ENCODE measurements at regions not wholly inside any gene's neighbourhood (a gene's known extent, or its start where the extent isn't known, plus 50 kb on each side); places are given as distances from the start of the nearest gene placed in this dataset.
"Not testable (repeated sequence)": the region's sequence is repeated elsewhere in the genome, so short reads cannot be mapped to it uniquely, and the experiment has no call there.

DNA sequence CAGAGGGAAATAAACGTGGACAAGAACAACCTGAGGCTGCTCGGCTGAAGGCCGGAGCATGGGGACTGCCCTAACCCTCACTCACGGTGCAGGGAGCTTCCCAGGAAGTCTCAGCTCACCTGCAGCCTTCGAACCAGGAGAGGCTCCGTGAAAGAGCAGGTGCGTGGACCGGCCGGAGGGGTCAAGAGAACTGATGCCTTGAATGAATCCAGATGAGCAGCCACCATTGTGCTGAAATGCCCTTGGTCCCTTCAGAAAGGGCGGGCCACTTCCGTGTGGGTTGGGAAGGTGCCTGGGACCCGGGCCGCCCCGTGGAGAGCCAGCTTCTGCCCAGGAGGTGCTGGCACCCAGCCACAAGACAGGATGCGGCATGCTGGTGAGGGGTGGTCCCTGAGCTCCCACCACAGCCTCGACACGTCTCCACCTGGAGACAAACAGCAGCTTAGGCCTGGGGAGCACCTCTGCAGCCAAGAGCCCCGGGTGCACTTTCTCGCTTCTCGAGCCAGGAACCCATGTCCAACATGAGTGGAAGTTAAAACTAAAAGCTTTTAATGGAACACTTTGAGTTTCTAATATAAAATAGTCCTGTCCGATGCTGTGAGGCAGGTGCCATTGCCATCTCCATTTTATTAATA, 83.5 kb downstream of the TTLL2 start:
- DNase-seq = no peak

DNA sequence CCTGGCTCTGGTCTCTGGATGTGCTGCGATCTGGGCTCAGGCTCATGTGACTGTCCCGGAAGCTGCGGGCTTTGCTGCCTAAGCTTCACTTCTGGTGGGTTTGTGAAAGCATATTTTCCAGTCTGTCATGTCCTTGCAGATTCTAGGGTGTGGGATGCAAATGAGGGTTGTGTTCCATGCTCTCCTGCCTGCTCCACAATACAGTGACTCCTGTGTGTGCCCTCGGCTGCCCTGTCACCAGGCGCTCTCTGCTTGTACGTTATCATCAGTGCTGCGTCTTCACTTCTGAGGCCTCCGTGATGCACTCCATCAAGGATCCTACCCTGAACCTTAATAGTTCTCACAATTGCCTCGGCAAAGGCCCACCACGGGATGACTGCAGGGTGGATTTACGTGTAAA, 84.2 kb downstream of the TTLL2 start:
- no peak for DNase-seq

DNA sequence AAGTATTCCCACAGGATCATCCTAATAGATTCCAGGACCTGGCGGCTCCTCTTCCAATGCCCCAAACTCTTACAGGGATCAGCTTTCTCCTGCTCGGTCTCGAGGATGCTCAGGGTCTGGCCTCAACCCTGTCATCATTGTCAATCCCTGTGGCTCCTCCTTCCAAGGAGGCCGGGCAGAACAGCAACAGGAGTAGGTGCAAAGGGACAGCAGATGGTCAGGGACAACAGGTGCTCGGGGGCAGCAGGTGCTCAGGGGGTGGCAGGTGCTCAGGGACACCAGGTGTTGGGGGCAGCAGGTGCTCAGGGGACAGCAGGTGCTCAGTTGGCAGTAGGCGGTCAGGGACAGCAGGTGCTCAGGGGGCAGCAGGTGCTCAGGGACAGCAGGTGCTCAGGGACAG, 84.8 kb downstream of the TTLL2 start:
- no peak for DNase-seq

DNA sequence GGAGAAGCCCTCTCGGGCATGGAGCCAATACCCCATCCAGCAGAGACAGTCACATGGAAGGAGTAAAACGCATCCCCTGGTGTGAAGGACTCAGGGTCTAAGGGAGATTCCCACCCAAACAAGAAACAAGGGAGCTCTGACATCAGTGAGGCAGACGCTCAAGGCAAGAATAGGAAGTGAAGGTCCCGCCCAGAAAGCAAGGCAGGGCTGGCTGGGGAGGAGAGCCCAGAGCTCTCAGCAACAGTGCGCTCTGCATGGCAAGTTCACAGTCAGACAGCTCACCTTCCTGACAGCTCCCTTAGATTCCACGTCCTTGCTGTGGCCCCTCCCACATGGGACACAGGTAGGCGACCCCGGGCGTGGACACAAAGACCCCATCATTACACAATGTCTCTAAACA, 85.6 kb downstream of the TTLL2 start:
- DNase-seq = no peak

DNA sequence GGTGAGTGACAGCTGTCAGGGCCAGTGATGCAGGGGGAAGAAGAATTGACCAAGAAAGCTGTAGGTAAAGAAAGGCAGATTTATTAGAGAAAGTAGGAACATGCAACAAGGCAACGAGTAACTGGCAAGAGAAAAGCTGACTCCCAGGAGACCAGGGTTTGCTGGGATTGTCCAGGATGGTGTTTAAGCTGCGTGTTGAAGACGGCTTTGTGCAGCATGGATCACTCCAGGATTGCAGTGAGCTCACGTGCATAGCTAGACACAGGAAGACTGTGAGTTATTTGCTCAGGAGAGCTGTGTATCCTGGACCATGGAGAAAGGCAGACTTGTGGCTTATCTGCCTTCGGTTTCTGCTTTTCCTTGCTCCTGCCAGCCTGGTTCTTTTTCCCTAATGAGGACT, 87.6 kb downstream of the TTLL2 start:
- no peak for DNase-seq

DNA sequence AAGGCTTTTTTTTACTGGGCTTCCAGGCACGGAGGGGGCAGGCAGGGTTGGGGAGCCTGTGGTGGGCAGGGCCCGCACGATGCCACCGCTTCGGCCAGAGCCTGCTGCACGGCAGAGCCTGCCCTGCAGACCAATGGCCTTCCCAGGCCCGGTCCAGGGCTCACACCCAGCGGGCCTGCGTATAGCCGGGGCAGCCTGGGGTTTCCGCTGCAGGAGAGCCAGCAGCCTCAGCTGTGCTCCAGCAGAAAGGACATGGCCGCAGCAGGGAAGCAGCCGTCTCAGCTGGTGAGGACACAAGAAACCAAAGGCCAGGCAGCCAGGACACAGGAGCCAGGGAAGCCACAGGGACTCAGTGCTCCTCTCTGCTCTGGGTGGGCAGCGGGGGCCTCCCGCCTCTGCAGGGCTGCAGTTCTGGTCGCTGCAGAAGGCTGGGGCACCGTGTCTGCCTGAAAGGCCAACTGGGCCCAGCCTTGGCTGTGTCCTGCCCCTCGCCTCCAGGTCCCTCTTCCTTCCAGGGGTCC, 90.6 kb downstream of the TTLL2 start:
- DNase-seq = no peak

DNA sequence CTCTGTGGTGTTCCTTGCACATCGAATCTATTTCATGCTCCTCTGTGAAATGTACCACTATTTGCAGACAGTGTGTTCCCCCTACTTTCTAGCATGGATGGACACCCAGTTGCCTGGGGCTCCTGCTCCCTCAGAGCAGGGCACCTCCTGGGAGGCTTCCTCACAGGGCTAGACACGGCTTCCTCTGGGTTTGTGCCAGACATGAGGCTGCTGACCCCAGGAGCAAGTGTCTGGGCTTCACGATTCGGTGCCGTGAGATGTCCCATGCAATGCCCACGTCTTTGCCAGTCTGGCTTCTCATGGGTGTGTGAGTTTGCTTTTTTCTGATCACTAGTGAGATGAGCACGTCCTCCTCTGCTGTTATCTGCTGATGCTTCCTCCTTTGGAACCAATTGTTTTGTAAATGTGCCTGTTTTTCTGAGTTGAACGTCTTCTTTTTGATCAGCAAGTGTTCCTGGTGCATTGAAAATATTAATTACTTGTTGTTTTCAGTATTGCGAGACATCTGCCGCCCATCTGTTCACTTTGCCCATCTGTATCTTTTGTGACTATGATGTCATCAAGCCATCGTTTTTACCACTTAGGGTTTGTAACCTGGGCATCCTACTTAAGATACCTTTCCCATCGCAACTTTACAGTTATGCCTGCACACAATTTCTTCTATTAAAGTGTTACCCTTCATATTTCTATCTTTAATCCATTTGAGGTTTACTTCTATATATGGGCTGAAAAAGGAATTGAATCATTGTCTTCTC, 92.0 kb downstream of the TTLL2 start:
- no peak for DNase-seq

DNA sequence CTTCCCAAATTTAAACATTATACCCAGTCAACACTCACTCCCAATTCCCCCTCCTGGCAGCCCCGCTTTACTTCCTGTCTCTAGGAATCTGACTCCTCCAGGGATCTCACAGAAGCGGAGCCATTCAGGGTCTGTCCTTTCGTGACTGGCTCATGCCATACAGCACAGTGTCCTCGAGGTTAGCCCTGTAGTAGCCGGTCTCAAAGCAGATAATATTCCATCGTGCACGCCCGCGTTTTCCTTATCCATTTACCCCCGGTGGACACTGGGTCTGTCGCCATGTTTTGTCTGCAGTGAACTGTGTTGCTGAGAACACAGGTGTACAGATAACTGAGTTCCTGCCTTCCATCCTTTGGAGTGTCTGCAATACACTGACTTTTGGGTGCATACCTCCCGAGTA, 95.3 kb downstream of the TTLL2 start:
- DNase-seq = no peak

DNA sequence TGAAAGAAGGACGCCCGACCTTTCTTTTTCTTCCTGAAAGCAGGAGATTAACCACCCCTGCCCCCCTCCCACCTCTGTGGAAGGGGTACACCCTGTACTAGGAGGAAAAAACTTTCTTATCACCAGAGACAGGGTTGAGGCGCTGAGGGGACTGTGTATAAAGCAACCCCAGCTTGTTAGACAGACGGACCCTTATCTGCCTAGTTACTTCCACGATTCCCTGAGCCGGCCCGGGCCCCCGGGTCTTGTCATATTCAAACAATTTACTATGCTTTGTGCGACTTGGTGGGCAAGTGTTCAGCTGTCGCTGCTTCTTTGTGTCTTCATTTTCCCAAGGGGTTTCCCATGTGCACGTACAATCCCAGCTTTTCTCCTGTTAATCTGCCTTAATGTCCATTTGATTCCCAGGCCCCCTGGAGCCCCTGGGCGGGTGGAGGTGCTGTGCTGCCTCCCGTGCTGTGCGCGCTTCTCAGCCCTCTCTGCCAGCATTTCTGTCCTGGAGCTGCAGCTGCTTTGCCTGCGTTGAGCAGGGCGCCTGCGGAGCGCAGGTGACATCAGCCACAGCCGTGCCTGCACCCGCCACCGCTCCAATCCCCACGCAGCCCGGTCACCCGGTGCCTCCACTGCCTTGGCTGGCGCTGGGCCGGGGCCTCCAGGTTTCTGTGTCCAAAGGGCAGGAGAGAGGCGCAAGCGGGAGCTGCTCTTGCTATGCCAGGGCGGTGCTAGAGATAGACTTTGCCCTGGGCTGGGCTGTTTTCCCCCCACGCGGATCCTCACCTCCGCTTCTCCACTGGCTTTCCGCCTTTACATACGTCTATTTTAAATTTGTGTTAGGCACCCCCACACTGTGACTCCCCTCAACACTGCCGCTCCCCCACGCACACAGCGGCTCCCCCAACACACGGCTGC, 96.2 kb downstream of the TTLL2 start:
- DNase-seq = no peak

DNA sequence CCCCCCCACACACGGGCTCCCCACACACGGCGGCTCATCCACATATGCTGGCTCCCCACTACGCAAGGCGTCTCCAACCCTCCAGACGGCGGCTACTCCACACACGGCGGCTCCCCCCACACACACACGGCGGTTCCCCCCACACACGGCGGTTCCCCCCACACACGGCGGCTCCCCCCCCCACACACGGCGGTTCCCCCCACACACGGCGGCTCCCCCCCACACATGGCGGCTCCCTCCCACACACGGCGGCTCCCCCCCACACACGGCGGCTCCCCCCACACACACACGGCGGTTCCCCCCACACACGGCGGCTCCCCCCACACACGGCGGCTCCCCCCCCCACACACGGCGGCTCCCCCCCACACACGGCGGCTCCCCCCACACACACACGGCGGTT, 97.1 kb downstream of the TTLL2 start:
- not testable (repeated sequence) for DNase-seq

DNA sequence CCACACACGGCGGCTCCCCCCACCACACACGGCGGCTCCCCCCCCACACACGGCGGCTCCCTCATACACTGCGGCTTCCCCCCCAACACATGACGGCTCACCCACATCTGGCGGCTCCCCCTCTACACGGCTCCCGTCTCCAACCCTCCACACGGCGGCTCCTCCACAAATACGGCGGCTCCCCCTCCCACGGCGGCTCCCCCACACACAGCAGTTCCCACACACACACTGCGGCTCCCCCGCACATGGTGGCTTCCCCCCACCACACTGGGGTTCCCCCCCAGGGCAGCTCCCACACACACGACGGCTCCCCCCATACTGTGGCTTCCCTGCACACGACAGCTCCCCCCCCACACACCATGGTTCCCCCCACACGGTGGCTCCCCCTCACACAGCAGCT, 98.0 kb downstream of the TTLL2 start:
- no peak for DNase-seq

DNA sequence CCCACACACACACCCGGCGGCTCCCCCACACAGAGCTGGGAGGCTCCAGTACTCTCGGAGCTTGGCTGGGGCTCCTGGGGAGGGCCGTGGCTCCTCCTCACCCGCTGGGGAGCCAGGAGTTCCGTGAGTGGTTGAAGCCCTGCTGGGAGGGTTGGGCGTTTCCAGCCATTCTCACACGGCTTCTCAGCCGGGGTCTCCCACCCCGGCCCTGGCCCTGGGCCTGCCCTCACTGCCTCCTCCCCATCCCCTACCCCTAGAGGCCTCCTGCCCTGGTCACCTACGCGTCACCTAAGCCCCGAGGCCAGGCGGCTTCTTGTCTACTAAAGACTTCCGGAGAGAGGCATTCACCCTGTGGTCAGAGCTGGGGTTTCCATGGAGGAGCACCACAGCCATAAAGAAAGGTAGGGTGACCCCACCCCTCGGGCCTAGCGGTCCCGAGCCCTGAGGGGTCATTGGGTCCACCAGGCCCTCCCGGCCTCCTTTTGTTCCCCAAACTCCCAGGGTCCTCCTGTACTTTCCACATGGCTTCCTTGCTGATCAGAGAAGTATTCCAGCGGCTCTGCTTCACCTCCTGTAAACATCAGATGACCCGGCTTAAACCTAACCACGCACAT, 99.3 kb downstream of the TTLL2 start:
- DNase-seq = no peak

DNA sequence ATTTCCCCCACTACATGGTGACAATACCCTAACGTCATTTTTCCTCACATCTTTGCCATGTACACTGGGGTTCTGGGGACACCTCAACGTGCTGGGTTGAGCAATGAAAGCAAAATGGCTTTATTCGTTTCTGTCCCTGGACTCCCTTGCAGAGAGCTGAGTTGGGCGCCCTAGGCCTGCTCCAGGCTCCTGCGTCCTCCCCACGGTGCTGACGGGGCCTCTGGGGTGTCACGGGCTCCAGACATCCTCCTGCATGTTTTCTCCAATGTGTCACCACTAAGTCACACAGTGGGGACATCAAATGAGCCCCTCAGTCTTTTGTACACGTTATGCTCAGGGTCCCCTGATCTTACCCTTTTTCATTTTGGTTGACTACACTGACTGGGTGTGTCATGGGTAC, 99.8 kb downstream of the TTLL2 start:
- no peak for DNase-seq

DNA sequence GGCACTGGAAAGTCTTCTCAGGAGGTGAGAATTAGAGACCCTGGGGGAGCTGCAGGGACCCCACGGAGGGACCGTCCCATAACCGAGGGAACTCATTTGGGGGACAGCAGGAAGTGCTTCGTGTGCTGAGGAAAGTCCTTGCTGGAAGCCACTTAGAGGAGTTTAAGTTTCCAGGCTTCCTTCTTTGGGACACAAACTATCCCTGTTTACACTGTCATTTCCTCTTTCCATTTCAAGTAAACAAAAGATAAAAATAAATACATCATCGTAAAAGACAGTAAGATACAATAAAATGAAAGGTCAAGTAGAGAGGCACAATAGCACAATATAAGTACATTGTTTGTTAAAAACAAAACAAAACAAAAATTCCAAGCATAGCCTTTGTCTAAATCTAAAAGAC, 101.2 kb downstream of the TTLL2 start:
- DNase-seq = no peak

DNA sequence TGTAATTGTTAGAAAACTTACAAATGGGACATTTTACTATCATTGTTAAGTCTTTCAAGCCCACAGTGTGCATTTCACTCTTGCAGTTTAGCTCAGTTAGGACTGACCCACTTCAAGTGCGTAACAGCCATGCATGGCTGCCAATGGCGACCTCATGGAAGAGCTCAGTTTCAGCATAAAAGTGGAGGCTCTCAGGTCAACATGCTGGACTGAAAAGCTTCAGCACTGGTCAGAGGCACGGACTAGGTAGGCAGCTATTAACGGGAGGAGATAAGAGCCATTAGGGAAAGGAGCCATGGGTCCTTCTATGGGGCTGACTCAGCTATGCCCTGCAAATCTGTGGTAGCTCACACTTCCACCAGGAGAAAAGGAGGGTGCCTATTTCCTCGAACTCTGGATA, 101.8 kb downstream of the TTLL2 start:
- no peak for DNase-seq

DNA sequence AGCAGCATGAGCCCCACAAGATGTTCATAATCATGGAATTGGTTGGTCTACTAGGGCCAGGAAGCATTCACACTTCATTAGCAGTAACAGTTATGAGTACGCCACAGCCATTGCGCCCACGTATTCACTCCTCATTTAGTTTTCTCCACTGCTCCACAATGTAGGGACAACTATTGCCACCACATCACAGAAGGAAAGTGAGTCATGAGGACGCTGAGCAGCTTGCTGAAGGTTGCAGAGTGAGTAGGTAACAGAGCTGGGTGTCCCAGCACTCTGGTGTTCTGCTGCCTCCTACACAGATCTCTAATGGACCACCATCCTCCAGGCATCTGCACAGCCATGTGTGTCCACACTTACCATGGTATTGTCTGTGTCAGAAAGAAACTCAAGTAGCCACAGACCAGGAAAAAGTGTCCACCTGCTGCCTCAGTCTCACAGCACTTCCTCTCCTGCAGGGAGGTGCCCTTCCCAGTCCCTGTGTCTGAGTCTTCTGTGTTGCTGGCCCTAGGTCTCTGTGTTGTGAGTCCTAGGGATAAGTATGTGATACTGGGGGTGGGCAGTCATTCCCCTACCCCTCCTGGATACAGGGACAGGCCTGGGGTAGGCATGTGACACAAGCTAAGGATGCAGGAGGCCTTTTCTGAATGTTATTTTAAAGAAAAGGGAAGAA, 103.9 kb downstream of the TTLL2 start:
- DNase-seq = no peak

DNA sequence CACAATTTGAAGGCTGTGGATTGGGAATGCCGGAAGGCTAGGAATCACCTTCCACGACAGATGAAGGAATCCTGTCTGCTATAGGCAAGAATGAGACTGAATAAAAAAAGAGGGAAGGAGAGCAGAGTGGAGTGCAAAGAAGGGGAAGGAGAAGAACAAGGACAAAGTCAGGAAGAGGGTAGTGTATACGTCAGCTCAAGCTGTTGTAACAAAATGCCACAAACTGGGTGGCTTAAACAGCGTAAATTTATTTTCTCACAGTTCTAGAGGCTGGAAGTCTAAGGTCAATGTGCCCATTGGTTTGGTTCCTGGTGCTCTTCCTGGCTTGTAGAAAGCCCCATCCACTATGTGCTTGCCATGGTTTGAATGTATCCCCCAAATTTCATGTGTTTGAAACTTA, 104.5 kb downstream of the TTLL2 start:
- DNase-seq = no peak

DNA sequence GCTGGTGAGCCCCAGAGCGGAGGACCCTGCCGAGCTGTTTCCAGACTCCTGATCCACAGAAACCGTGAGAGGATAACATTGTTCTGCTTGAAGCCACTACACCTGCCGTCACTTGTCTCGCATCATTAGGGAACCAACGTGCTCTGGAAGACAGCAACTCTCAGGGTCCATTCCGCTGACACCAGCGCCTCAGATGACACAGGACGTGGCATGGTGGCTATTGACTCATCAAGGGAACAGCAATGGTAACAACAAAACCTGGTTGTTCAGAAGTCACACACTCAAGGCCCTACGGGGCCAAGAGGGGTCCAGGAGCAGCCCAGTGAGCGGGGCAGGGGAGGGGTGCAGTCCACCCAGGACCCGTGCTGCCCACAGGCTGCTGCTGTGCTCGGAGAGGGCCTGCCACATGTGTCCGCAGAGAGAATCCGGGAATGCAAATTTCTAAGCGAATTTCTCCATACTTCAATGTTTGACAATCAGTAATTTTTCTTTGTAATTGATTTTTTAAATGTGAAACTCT, 110.4 kb downstream of the TTLL2 start:
- no peak for DNase-seq

DNA sequence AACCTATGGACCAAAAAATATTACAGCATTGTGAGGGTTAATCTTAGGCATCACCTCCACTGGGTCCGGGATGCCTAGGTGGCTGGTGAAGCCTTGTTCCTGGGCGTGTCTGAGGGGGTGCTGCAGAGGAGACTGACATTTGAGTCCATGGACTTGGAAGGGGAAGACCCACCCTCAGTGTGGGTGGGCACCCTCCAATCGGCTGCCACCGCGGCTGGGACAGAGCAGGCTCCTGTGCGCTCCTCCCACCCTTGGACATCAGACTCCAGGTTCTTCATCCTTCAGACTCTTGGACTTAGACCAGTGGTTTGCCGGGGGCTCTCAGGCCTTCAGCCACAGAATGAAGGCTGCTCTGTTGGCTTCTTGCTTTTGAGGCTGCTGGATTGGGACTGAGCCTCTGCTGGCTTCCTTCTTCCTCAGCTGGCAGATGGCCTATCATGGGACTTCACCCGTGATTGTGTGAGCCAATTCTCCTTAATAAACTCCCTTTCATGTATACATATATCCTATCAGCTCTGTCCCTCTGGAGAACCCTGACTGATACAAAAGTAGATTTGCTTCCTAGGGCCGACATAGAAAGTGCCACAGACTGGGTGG, 113.1 kb downstream of the TTLL2 start:
- no peak for DNase-seq

DNA sequence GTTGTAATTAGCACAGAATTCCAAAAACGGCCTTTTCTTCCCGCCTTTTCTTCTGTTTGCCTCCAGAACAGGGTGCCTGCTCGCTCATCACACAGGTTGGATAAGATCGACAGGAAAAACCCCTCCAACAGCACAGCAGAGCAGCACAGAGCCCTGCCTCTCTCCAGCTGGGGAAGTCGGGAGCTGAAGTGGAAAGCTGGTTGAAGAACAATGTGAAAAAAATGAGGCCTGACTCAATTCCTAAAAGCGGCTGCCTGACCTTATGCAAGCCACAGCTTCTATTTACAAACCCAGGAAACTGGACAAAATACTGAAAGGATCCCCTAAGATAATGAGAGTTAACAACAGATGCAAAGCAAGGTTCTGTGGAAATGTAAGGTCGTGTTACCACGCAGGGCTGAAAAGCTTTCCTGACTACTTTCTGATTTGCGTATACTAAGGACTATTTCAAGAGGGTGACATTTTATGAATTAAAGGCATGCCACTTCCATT, 116.9 kb downstream of the TTLL2 start:
- no peak for DNase-seq

DNA sequence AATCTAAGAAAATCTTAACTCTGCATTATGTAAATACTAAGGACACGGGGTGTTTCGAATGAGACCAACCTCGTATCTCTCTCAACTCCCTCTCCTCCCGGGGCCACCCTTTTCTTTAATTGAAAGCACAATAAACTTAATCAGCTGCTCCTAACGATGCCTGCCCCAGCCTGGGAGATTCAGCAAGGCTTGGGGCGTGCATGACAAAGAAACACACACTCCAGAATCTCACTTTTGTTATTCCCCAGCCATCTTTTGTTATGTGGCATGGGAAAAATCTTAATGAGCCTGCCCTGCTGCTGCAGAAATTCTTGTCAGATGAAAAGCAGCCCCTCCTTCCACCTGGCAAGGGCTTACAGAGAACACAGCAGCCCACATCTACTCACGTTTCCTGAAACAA, 117.4 kb downstream of the TTLL2 start:
- no peak for DNase-seq
